C4-2B (cell line): ENCODE measurements at regions not wholly inside any gene's neighbourhood (a gene's known extent, or its start where the extent isn't known, plus 50 kb on each side); places are given as distances from the start of the nearest gene placed in this dataset.
"Not testable (repeated sequence)": the region's sequence is repeated elsewhere in the genome, so short reads cannot be mapped to it uniquely, and the experiment has no call there.

ENCODE experiments used
- CTCF ChIP-seq: fragments of 450-650 bp; conservative IDR thresholded peaks from 2 replicates; pipeline ENCODE4 v1.5.1; 2017; ENCODE audit warnings: mild to moderate bottlenecking
- ZFX ChIP-seq: fragments of 450-650 bp; IDR thresholded peaks from 2 replicates; pipeline ENCODE4 v1.6.1; 2017

- not testable (repeated sequence) for TF ChIP-seq CTCF, ZFX
Observed at GRCh38 chr16:29354449-29354848, 52.1 kb downstream of the NPIPB11 start.
